GM23248 (cell line): ENCODE measurements at regions not wholly inside any gene's neighbourhood (a gene's known extent, or its start where the extent isn't known, plus 50 kb on each side); places are given as distances from the start of the nearest gene placed in this dataset.

Source experiments
- DNase-seq: peaks from one replicate; pipeline ENCODE4 v3.0.0-alpha.2; 2015
- H2AFZ ChIP-seq: fragments of 200-600 bp; sonication (generic); 2 replicates; pipeline ENCODE4 v1.6.1; 2016; ENCODE audit warnings: antibody characterized with exemption
- H3F3A ChIP-seq: fragments of 200-600 bp; sonication (generic); 2 replicates; pipeline ENCODE4 v1.6.1; 2016; ENCODE audit warnings: mild to moderate bottlenecking, antibody characterized with exemption, mixed run types; ENCODE audit not compliant: insufficient read depth
- H3K27ac ChIP-seq: fragments of 200-600 bp; sonication (generic); 2 replicates; pipeline ENCODE4 v1.5.1; 2016; ENCODE audit warnings: mild to moderate bottlenecking
- H3K27me3 ChIP-seq: fragments of 200-600 bp; sonication (generic); replicated peaks from 2 replicates; pipeline ENCODE4 v1.6.1; 2016; ENCODE audit warnings: mild to moderate bottlenecking; ENCODE audit not compliant: insufficient read depth
- H3K36me3 ChIP-seq: fragments of 200-600 bp; sonication (generic); 2 replicates; pipeline ENCODE4 v1.6.1; 2016; ENCODE audit warnings: low read depth, mild to moderate bottlenecking
- H3K4me1 ChIP-seq: fragments of 200-600 bp; sonication (generic); 2 replicates; pipeline ENCODE4 v1.6.1; 2016; ENCODE audit warnings: mild to moderate bottlenecking; ENCODE audit not compliant: insufficient read depth
- H3K4me2 ChIP-seq: fragments of 200-600 bp; sonication (generic); one replicate; pipeline ENCODE4 v1.6.1; 2016; ENCODE audit warnings: mild to moderate bottlenecking; ENCODE audit not compliant: unreplicated experiment
- H3K4me3 ChIP-seq: fragments of 200-600 bp; sonication (generic); 2 replicates; pipeline ENCODE4 v1.5.1; 2016; ENCODE audit warnings: mild to moderate bottlenecking
- H3K79me2 ChIP-seq: fragments of 200-600 bp; sonication (generic); 2 replicates; pipeline ENCODE4 v1.6.1; 2016; ENCODE audit warnings: mild to moderate bottlenecking; ENCODE audit not compliant: insufficient read depth
- H3K9ac ChIP-seq: fragments of 200-600 bp; sonication (generic); 2 replicates; pipeline ENCODE4 v1.6.1; 2016; ENCODE audit warnings: mild to moderate bottlenecking
- H3K9me2 ChIP-seq: fragments of 200-600 bp; sonication (generic); 2 replicates; pipeline ENCODE4 v1.6.1; 2016; ENCODE audit warnings: mixed run types, mild to moderate bottlenecking, moderate library complexity; ENCODE audit not compliant: insufficient read depth
- H3K9me3 ChIP-seq: fragments of 200-600 bp; sonication (generic); one replicate; pipeline ENCODE4 v1.6.1; 2017; ENCODE audit warnings: low read depth
- H4K20me1 ChIP-seq: fragments of 200-600 bp; sonication (generic); 2 replicates; pipeline ENCODE4 v1.6.0; 2016; ENCODE audit not compliant: insufficient read depth
- EZH2 ChIP-seq: fragments of 200-600 bp; sonication (generic); IDR thresholded peaks from 2 replicates; pipeline ENCODE4 v1.6.1; 2018; ENCODE audit warnings: antibody characterized with exemption, mild to moderate bottlenecking; ENCODE audit not compliant: insufficient read depth, poor library complexity, severe bottlenecking
- EZH2phosphoT487 ChIP-seq: fragments of 200-600 bp; sonication (generic); IDR thresholded peaks from 2 replicates; pipeline ENCODE4 v1.6.1; 2018; ENCODE audit warnings: antibody characterized with exemption, moderate library complexity, mild to moderate bottlenecking, low read depth; ENCODE audit not compliant: insufficient read depth
- WGBS, 2 experiments: methylation state at CpG; one replicate each; pipeline ENCODE4 v1.1.6; 2015 to 2017; ENCODE audit warnings: low lambda C conversion rate in 2 of 2, low coverage in 1 of 2; ENCODE audit errors: missing lambda C conversion rate in 2 of 2; 5-methylcytosine and 5-hydroxymethylcytosine counted together
- in situ Hi-C: fragments of 300-500 bp; cut with MboI; formaldehyde crosslinking; loops from 2 replicates; pipeline ENCODE4 v1.15.0; 2020

DNA sequence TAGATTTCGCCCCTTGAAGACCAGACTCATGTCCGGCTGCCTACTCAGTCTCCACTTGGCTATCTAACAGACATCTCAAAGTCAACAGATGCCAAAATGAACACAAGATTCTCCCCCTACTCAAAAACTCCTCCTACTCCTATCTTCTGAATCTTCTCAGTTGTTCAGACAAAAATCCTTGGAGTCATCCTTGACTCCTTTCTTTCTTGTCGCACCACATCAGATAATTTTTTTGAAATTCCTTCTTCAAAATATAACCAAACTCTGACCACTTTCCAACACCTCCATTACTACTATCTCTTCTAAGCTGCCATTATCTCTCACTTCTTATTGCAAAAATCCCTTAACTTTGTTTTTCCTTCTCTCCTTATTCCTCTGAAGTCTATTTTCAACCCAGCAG, 141.9 kb upstream of the SLC7A14 start:
- Histone ChIP-seq H2AFZ (peak overlapping the region; percentile 57), H3K27me3 (no peaks in the 10 kb centered on the region), H3F3A (peaks cover 57% of the 10 kb centered on the region), H3K9me3 (no peaks in the 10 kb centered on the region), H3K4me3 (0 out of 2 replicates have a peak overlapping the region, but pooled peaks have one; percentile 68), H3K79me2 (no peaks in the 10 kb centered on the region), H3K4me2 (peak overlapping the region; percentile 94), H3K27ac (peak overlapping the region; percentile 95), H3K9me2 (no peaks in the 10 kb centered on the region; the same call in 1 of the 2 replicates), H3K9ac (peak overlapping the region; percentile 68), H3K4me1 (peaks cover 56% of the 10 kb centered on the region), H4K20me1 (no peaks in the 10 kb centered on the region), H3K36me3 (no peaks in the 10 kb centered on the region)
- WGBS, 2 experiments: 86 to 88% methylated on average over 3 of the region's 3 CpGs
- in situ Hi-C loops: no loop called here
- TF ChIP-seq EZH2: no peak
- no peak for DNase-seq

DNA sequence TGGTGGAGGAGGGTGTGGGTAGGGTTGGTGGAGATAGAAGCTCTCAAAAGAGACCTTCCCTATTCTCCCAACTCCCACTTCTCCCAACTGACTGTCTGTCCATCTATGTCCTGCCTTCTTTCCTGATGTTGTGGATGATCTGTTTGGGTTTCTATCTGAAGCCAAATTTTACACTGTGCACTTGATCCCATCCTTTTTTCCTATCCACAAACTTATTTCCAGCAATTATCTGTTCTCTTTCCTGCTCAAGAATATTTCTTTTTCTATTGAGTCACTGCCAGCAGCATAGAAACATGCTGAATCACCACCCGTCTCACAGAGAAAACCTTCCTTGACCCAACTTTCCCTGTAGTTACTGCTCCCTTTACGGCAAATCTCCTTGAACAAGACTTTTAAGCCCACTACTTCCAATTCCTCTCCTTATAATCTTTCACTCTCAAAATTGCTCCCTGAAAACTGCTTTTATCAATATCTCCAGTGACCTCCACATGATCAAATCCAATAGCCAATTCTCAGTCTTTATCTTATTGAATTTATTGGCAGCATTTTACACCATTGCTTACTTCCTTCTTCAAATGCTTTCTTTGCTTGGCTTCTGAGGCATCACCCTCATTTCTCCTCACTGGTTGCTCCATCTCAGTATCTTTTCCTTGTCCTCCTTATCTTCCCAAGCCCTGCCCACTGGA, 141.2 kb upstream of the SLC7A14 start:
- Histone ChIP-seq H3K9ac (peak overlapping the region; percentile 68), H3K4me3 (peak overlapping the region; percentile 68), H3K27ac (peak overlapping the region; percentile 95), H3K9me2 (no peaks in the 10 kb centered on the region), H3K4me1 (peaks cover 50% of the 10 kb centered on the region), H3K4me2 (peak overlapping the region; percentile 94), H3K36me3 (no peaks in the 10 kb centered on the region), H4K20me1 (no peaks in the 10 kb centered on the region), H3K79me2 (no peaks in the 10 kb centered on the region), H2AFZ (peak overlapping the region; percentile 57), H3F3A (peaks cover 57% of the 10 kb centered on the region), H3K9me3 (no peaks in the 10 kb centered on the region), H3K27me3 (no peaks in the 10 kb centered on the region)
- DNase-seq: peak; percentile 95
- 0% methylated on average over 2 of the region's 2 CpGs for WGBS, 2 experiments
- TF ChIP-seq EZH2 (no peak), EZH2phosphoT487 (no peak)
- in situ Hi-C loops: no loop called here

DNA sequence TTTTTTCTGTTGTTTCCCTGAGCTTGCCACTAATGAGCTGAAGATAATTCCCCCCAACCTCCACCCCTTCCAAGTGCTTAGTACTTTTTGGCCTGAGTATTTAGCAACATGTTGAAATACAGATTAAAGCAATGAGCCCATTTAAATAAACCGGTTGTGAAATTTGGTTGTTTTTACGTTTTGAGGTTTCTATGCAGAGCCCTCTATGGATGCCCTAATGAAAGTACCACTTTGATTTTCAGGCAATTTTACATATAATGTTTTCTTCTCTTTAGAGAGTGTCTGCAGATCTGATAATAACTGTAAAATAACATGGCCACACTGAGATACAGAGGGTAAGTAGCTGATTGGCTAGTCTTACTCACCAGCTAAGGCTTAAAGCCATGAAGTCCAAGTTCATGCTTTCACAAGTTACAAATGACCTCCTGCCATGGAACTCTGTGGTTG, 139.4 kb upstream of the SLC7A14 start:
- H3K9ac ChIP-seq: peak overlapping the region; percentile 2; the same call in 1 of the 2 replicates
- H3K27me3 ChIP-seq: no peaks in the 10 kb centered on the region
- 6 to 8% methylated on average over 2 of the region's 2 CpGs for WGBS, 2 experiments
- no peaks in the 10 kb centered on the region for H3K9me2 ChIP-seq
- no peaks in the 10 kb centered on the region for H4K20me1 ChIP-seq
- H3K4me3 ChIP-seq: no peak overlapping the region
- H3K4me1 ChIP-seq: peaks cover 50% of the 10 kb centered on the region
- no peak overlapping the region for H2AFZ ChIP-seq
- DNase-seq: peak; percentile 62
- peaks cover 57% of the 10 kb centered on the region for H3F3A ChIP-seq
- in situ Hi-C loops: no loop called here
- peak overlapping the region; percentile 24 for H3K4me2 ChIP-seq
- H3K9me3 ChIP-seq: no peaks in the 10 kb centered on the region
- peak overlapping the region; percentile 95 for H3K27ac ChIP-seq
- H3K36me3 ChIP-seq: no peaks in the 10 kb centered on the region
- no peaks in the 10 kb centered on the region for H3K79me2 ChIP-seq
- no peak for TF ChIP-seq EZH2
- no peak for TF ChIP-seq EZH2phosphoT487

DNA sequence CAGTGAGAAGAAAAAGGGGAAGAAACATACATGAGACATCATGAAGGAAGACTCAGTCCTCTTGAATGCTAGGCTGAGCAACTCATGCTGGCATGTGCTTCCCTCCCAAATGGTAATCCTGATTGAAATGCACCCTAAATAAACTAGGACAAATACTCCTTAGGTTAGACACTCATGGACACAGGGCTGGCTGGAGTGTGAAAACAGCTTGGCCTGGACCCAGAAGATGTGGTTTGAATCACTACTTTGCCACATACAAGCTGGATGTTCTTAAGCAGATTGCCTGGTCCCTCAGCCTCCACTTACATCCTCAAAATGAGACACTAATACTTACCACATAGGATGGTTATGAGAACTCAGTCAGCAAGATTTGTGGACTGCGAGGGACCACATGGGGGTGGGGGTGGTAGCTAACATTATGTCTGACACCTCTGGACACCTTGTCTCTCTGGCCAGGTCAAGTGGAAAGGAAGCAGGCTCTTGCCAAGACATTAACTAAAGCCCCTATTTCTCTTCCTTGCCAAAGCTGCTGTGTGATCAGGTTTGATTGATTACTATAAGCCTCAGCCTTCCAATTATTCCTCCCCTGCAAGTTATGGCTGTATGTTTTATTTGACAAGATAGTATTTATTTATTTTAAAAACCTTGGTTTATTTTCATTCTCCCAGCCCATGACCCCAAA, 138.9 kb upstream of the SLC7A14 start:
- Histone ChIP-seq H3F3A (peaks cover 57% of the 10 kb centered on the region), H3K4me3 (no peak overlapping the region), H3K4me1 (peaks cover 50% of the 10 kb centered on the region), H3K4me2 (peak overlapping the region; percentile 38), H3K9ac (peak overlapping the region; percentile 2; the same call in 1 of the 2 replicates), H3K9me2 (no peaks in the 10 kb centered on the region), H2AFZ (0 out of 2 replicates have a peak overlapping the region, but pooled peaks have one; percentile 5), H3K27ac (peak overlapping the region; percentile 95), H3K27me3 (no peaks in the 10 kb centered on the region), H3K36me3 (no peaks in the 10 kb centered on the region), H4K20me1 (no peaks in the 10 kb centered on the region), H3K9me3 (no peaks in the 10 kb centered on the region), H3K79me2 (no peaks in the 10 kb centered on the region)
- no peak for TF ChIP-seq EZH2phosphoT487
- WGBS, 2 experiments: 0% methylated on average over 1 of the region's 1 CpG
- peak; percentile 93 for DNase-seq
- in situ Hi-C loops: no loop called here
